SKM-1 treated with dmso at 0.1 percent for 144 hours (cell line): ENCODE measurements at regions not wholly inside any gene's neighbourhood (a gene's known extent, or its start where the extent isn't known, plus 50 kb on each side); places are given as distances from the start of the nearest gene placed in this dataset.
"Not testable (repeated sequence)": the region's sequence is repeated elsewhere in the genome, so short reads cannot be mapped to it uniquely, and the experiment has no call there.

Source experiments
- DNase-seq: peaks from one replicate; lab custom pipeline; 2025; ENCODE audit not compliant: unreplicated experiment; lab: John Stamatoyannopoulos, UW

- DNase-seq = no peak
Observed at GRCh38 chr7:16098058-16098457, 323.3 kb downstream of the CRPPA start.

GRCh38 chr7:16095171-16095950, 326.0 kb downstream of the CRPPA start:
- no peak for DNase-seq

GRCh38 chr7:16094651-16095050, 326.7 kb downstream of the CRPPA start:
- no peak for DNase-seq

GRCh38 chr7:16092711-16093110, 328.6 kb downstream of the CRPPA start:
- DNase-seq = no peak

- DNase-seq = no peak
Observed at GRCh38 chr7:16091701-16092310, 329.5 kb downstream of the CRPPA start.

- DNase-seq = no peak
Observed at GRCh38 chr7:16089801-16090200, 331.5 kb downstream of the CRPPA start.

- DNase-seq = no peak
Observed at GRCh38 chr7:16089191-16089590, 332.1 kb downstream of the CRPPA start.

- no peak for DNase-seq
Observed at GRCh38 chr7:16086743-16087142, 334.6 kb downstream of the CRPPA start.

GRCh38 chr7:16085780-16086179, 335.6 kb downstream of the CRPPA start:
- DNase-seq = not testable (repeated sequence)

- no peak for DNase-seq
Observed at GRCh38 chr7:16084875-16085274, 336.5 kb downstream of the CRPPA start.

GRCh38 chr7:16084370-16084769, 337.0 kb downstream of the CRPPA start:
- no peak for DNase-seq

GRCh38 chr7:16083931-16084330, 337.4 kb downstream of the CRPPA start:
- DNase-seq = no peak

GRCh38 chr7:16080131-16080530, 341.2 kb downstream of the CRPPA start:
- no peak for DNase-seq

GRCh38 chr7:16079723-16080122, 341.6 kb downstream of the CRPPA start:
- no peak for DNase-seq

GRCh38 chr7:16078076-16078952, 343.0 kb downstream of the CRPPA start:
- DNase-seq = peak; percentile 22

- DNase-seq = peak; percentile 47
Observed at GRCh38 chr7:16071246-16071857, 350.0 kb downstream of the CRPPA start.

GRCh38 chr7:16070806-16071205, 350.5 kb downstream of the CRPPA start:
- DNase-seq = no peak

GRCh38 chr7:16069998-16070397, 351.3 kb downstream of the CRPPA start:
- no peak for DNase-seq

GRCh38 chr7:16068183-16068582, 353.2 kb downstream of the CRPPA start:
- no peak for DNase-seq

GRCh38 chr7:16067711-16068110, 353.6 kb downstream of the CRPPA start:
- no peak for DNase-seq

- no peak for DNase-seq
Observed at GRCh38 chr7:16066805-16067459, 354.4 kb downstream of the CRPPA start.
